ENCODE measurements at regions not wholly inside any gene's neighbourhood (a gene's known extent, or its start where the extent isn't known, plus 50 kb on each side); places are given as distances from the start of the nearest gene placed in this dataset.
"Not testable (repeated sequence)": the region's sequence is repeated elsewhere in the genome, so short reads cannot be mapped to it uniquely, and the experiment has no call there.

DNA sequence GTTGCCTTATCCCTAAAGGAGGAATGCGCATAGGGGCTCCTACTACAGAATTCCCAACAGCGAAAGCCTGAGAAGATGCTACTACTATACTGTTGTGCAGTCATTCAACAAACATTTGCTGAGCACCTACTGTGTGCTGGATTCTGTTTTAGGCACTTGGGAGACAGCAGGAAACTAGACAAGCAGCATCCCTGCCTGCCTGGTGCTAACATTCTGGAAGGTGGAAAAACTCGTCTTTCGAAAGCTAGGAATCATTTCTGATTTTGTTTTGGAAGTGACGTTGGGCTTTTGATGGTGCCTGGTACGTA lies 131.5 kb upstream of the NCOR2 start:
- no peaks in the 10 kb centered on the region; the same call in none of the 2 replicates for H3K27me3 ChIP-seq (replicated peaks; ENCODE audit: control insufficient read depth, insufficient read depth, low read length)

DNA sequence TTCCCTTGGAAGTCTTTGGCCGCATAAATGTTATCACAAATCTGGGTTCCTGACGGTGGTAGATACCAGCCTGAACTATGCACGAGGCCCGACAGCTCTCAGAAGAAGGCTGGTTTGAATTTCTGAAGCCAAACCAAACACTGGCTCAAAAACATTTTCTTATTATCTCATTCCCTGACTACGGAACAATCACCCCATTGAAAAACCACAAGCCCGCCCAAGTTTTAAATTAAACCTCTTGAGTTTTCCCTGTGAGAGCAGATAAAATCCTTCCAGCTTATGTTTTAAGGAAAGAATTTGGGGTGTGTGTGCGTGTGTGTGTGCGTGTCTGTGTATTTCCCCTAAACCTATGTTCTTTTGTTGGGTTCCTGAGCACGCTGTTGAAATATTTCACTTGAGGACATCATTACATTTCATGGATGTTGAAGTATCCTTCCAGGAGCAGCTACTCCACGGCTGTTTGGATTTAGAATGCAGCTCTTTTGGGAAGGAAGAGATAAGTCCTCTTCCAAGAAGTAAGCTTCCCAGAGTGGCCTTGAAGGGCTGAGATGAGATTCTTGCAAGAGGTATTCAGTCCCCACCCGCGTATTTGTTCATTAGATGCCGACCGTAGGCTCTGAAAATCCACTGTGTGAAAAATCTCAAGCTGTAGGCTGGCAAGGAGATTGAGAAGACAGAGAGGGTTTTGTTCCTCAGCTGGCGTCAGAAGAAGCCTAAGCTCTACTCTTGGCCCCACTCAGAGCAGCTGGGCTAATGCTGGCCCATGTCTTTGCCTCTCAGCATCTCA lies 131.0 kb upstream of the NCOR2 start:
- TF ChIP-seq, protein P1, sequence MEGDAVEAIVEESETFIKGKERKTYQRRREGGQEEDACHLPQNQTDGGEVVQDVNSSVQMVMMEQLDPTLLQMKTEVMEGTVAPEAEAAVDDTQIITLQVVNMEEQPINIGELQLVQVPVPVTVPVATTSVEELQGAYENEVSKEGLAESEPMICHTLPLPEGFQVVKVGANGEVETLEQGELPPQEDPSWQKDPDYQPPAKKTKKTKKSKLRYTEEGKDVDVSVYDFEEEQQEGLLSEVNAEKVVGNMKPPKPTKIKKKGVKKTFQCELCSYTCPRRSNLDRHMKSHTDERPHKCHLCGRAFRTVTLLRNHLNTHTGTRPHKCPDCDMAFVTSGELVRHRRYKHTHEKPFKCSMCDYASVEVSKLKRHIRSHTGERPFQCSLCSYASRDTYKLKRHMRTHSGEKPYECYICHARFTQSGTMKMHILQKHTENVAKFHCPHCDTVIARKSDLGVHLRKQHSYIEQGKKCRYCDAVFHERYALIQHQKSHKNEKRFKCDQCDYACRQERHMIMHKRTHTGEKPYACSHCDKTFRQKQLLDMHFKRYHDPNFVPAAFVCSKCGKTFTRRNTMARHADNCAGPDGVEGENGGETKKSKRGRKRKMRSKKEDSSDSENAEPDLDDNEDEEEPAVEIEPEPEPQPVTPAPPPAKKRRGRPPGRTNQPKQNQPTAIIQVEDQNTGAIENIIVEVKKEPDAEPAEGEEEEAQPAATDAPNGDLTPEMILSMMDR (IDR thresholded peaks at IDR 0.05; ENCODE audit: insufficient read depth, low read length, poor library complexity, severe bottlenecking): no peak
- no peaks in the 10 kb centered on the region; the same call in none of the 2 replicates for H3K27me3 ChIP-seq (replicated peaks; ENCODE audit: control insufficient read depth, insufficient read depth, low read length)

More for the DNA sequence above, 131.5 kb upstream of the NCOR2 start:
- TF ChIP-seq, protein P1 (IDR thresholded peaks at IDR 0.05; ENCODE audit: insufficient read depth, low read length, poor library complexity, severe bottlenecking): no peak
- Histone ChIP-seq H3K36me3 (ENCODE audit: control insufficient read depth, insufficient read depth, low read length) (no peaks in the 10 kb centered on the region), H3K4me3 (replicated peaks; ENCODE audit: low read depth, low read length) (no peak overlapping the region)
- DNase-seq (ENCODE audit: extremely low read depth, insufficient read length): no peak

GRCh38 chr12:124697722-124698121 lies 130.3 kb upstream of the NCOR2 start:
- not testable (repeated sequence) for DNase-seq (ENCODE audit: extremely low read depth, insufficient read length); H3K36me3 ChIP-seq (ENCODE audit: control insufficient read depth, insufficient read depth, low read length); H3K27me3 ChIP-seq (replicated peaks; ENCODE audit: control insufficient read depth, insufficient read depth, low read length); H3K4me3 ChIP-seq (replicated peaks; ENCODE audit: low read depth, low read length)

More for the DNA sequence above, 131.0 kb upstream of the NCOR2 start:
- no peak for DNase-seq (ENCODE audit: extremely low read depth, insufficient read length)
- no peak overlapping the region for H3K4me3 ChIP-seq (replicated peaks; ENCODE audit: low read depth, low read length)
- no peaks in the 10 kb centered on the region for H3K36me3 ChIP-seq (ENCODE audit: control insufficient read depth, insufficient read depth, low read length)

DNA sequence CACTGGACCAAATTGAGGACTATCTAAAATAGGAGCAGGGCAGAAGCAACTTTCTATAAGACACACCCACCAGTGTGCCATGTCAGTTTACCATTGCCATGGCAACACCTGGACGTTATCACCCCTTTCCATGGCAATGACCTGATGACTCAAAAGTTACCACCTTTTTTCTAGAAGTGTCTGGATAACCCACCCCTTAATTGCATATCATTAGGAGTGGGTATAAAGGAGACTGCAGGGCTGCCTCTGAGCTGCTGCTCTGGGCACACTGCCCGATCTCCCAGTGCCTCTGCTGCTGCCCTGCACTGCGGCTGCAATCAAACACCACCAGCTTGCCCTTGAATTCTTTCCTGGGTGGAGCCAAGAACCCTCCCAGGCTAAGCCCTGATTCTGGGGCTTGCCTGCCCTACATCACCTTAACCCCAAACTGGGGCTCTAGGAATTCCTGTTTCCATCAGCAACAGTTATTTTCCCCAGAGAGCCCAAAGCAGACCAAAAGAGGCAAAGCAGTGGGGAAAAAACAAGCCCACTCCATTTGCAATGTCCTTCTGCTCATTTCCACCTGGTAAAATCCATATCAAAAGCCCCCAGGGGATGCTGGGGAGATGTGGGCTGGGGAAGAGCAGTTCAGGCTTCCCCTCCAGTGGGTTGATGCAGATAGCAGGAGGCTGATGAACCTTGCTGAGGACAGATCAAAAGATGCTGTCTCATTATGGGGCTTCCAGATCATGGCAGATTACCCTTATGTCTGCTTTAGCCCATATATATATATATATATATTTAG lies 129.5 kb upstream of the NCOR2 start:
- Histone ChIP-seq H3K27me3 (replicated peaks; ENCODE audit: control insufficient read depth, insufficient read depth, low read length) (no peaks in the 10 kb centered on the region; the same call in none of the 2 replicates), H3K4me3 (replicated peaks; ENCODE audit: low read depth, low read length) (no peak overlapping the region), H3K36me3 (ENCODE audit: control insufficient read depth, insufficient read depth, low read length) (no peaks in the 10 kb centered on the region)
- TF ChIP-seq, protein P1 (IDR thresholded peaks at IDR 0.05; ENCODE audit: insufficient read depth, low read length, poor library complexity, severe bottlenecking): no peak
- DNase-seq (ENCODE audit: extremely low read depth, insufficient read length): no peak

DNA sequence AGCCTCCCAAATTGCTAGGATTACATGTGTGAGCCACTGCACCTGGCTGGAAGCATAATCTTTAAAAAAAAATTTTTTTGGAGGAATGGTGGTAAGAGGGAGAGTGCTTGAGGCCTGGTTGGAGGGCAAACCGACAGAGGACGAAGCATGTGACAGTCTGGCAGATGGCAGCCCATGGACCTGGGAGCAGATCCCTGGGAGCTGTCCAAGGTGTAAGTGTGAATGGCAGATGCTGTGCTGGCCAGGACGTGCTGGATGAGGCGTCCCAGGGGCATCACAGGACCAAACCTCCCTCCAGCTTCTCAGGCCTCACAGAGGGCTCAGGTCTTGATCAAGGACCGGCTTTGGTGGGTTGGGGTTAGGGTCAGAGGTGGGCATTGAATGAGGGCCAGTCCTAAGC lies 128.4 kb upstream of the NCOR2 start:
- Histone ChIP-seq H3K27me3 (replicated peaks; ENCODE audit: control insufficient read depth, insufficient read depth, low read length) (no peaks in the 10 kb centered on the region; the same call in none of the 2 replicates), H3K36me3 (ENCODE audit: control insufficient read depth, insufficient read depth, low read length) (no peaks in the 10 kb centered on the region), H3K4me3 (replicated peaks; ENCODE audit: low read depth, low read length) (no peak overlapping the region)
- no peak for DNase-seq (ENCODE audit: extremely low read depth, insufficient read length)
- TF ChIP-seq, protein P1 (IDR thresholded peaks at IDR 0.05; ENCODE audit: insufficient read depth, low read length, poor library complexity, severe bottlenecking): no peak

- no peak for DNase-seq (ENCODE audit: extremely low read depth, insufficient read length)
- no peak overlapping the region for H3K4me3 ChIP-seq (replicated peaks; ENCODE audit: low read depth, low read length)
- no peaks in the 10 kb centered on the region for H3K36me3 ChIP-seq (ENCODE audit: control insufficient read depth, insufficient read depth, low read length)
- TF ChIP-seq, protein P1 (IDR thresholded peaks at IDR 0.05; ENCODE audit: insufficient read depth, low read length, poor library complexity, severe bottlenecking): no peak
- H3K27me3 ChIP-seq (replicated peaks; ENCODE audit: control insufficient read depth, insufficient read depth, low read length): no peaks in the 10 kb centered on the region; the same call in none of the 2 replicates
Observed at GRCh38 chr12:124694846-124695497, 127.6 kb upstream of the NCOR2 start.
